DMS 273 (cell line): ENCODE measurements at regions not wholly inside any gene's neighbourhood (a gene's known extent, or its start where the extent isn't known, plus 50 kb on each side); places are given as distances from the start of the nearest gene placed in this dataset.
"Not testable (repeated sequence)": the region's sequence is repeated elsewhere in the genome, so short reads cannot be mapped to it uniquely, and the experiment has no call there.

Experiments used
- DNase-seq: peaks from one replicate; lab custom pipeline; 2025; ENCODE audit not compliant: unreplicated experiment; lab: John Stamatoyannopoulos, UW

GRCh38 chr4:79223993-79224776 lies 101.7 kb downstream of the NAA11 start:
- no peak for DNase-seq

GRCh38 chr4:79217025-79217424 lies 108.8 kb downstream of the NAA11 start:
- DNase-seq: peak; percentile 34

GRCh38 chr4:79213702-79214101 lies 112.2 kb downstream of the NAA11 start:
- DNase-seq: no peak

- DNase-seq: no peak
Measured at GRCh38 chr4:79213010-79213409, 112.9 kb downstream of the NAA11 start.

GRCh38 chr4:79212311-79212710 lies 113.5 kb downstream of the NAA11 start:
- no peak for DNase-seq

- DNase-seq: peak; percentile 95
Measured at GRCh38 chr4:79211490-79211889, 114.4 kb downstream of the NAA11 start.

- peak; percentile 60 for DNase-seq
Measured at GRCh38 chr4:79210636-79211049, 115.2 kb downstream of the NAA11 start.

GRCh38 chr4:79209822-79210635 lies 115.8 kb downstream of the NAA11 start:
- DNase-seq: peak; percentile 83

- peak; percentile 53 for DNase-seq
Measured at GRCh38 chr4:79209081-79209480, 116.8 kb downstream of the NAA11 start.

- DNase-seq: no peak
Measured at GRCh38 chr4:79207281-79207680, 118.6 kb downstream of the NAA11 start.

GRCh38 chr4:79206660-79207059 lies 119.2 kb downstream of the NAA11 start:
- DNase-seq: no peak

- DNase-seq: no peak
Measured at GRCh38 chr4:79205121-79205520, 120.7 kb downstream of the NAA11 start.

- no peak for DNase-seq
Measured at GRCh38 chr4:79201971-79202370, 123.9 kb downstream of the NAA11 start.

GRCh38 chr4:79199743-79200142 lies 126.1 kb downstream of the NAA11 start:
- DNase-seq: peak; percentile 41

- peak; percentile 88 for DNase-seq
Measured at GRCh38 chr4:79198951-79199587, 126.8 kb downstream of the NAA11 start.

- peak; percentile 83 for DNase-seq
Measured at GRCh38 chr4:79197275-79198009, 128.4 kb downstream of the NAA11 start.

- DNase-seq: not testable (repeated sequence)
Measured at GRCh38 chr4:79191292-79191691, 134.6 kb downstream of the NAA11 start.

GRCh38 chr4:79185526-79186045 lies 140.3 kb downstream of the NAA11 start:
- DNase-seq: peak; percentile 85

GRCh38 chr4:79184476-79184875 lies 141.4 kb downstream of the NAA11 start:
- DNase-seq: peak; percentile 64

GRCh38 chr4:79182209-79182608 lies 143.7 kb downstream of the NAA11 start:
- no peak for DNase-seq

- DNase-seq: peak; percentile 70
Measured at GRCh38 chr4:79181190-79181589, 144.7 kb downstream of the NAA11 start.
